Endothelial cell of umbilical vein (primary cell): ENCODE measurements at regions not wholly inside any gene's neighbourhood (a gene's known extent, or its start where the extent isn't known, plus 50 kb on each side); places are given as distances from the start of the nearest gene placed in this dataset.

Source experiments
- BruUV-seq: library from RNA; stranded (reverse); fragments of 400-500 nt; replicated peaks from 2 replicates; lab custom pipeline; 2021; lab: Mats Ljungman, UMichigan
- CTCF ChIA-PET: fragments of 300-600, 350-600 bp; sonication (Branson Sonifier 250); formaldehyde crosslinking; loops from one replicate; lab custom pipeline; 2021; ENCODE audit warnings: antibody characterized with exemption, inconsistent platforms; lab: Charles Lee
- POLR2A ChIA-PET: fragments of 300-600, 350-600 bp; sonication (Branson Sonifier 250); formaldehyde crosslinking; loops from one replicate; lab custom pipeline; 2021; ENCODE audit warnings: antibody characterized with exemption, inconsistent platforms; lab: Charles Lee
- DNase-seq: peaks from one replicate; pipeline ENCODE4 v3.0.0-alpha.2; 2011; ENCODE audit warnings: low read depth, low spot score
- FAIRE-seq: peaks from 2 replicates; lab custom pipeline; 2011; peaks lifted over from hg19 to GRCh38; lab: Jason Lieb, UNC
- H2AFZ ChIP-seq: 2 replicates; pipeline ENCODE4 v1.6.0; 2012; ENCODE audit warnings: low read depth, low read length, control low read depth, inconsistent platforms
- H3K27ac ChIP-seq: 2 replicates; pipeline ENCODE4 v1.5.1; 2011; ENCODE audit warnings: low read depth, mild to moderate bottlenecking, control low read depth, low read length, moderate library complexity; ENCODE audit not compliant: insufficient read depth
- H3K27me3 ChIP-seq, 2 experiments: 2 replicates each; pipeline versions ENCODE4 v1.6.0 to v1.6.1; 2011; ENCODE audit warnings: low read length in 2 of 2, mixed read lengths in 1 of 2; ENCODE audit not compliant: control insufficient read depth in 2 of 2, insufficient read depth in 2 of 2
- H3K36me3 ChIP-seq, 2 experiments: 2 replicates in 1 of 2; 3 replicates in 1 of 2; pipeline ENCODE4 v1.5.1; 2011; ENCODE audit warnings: low read length in 2 of 2, mild to moderate bottlenecking in 1 of 2, moderate library complexity in 1 of 2; ENCODE audit not compliant: control insufficient read depth in 2 of 2, insufficient read depth in 2 of 2; ENCODE audit errors: extremely low read depth in 1 of 2
- H3K4me1 ChIP-seq: 3 replicates; pipeline ENCODE4 v1.5.1; 2011; ENCODE audit warnings: mild to moderate bottlenecking, low read length; ENCODE audit not compliant: control insufficient read depth, insufficient read depth; ENCODE audit errors: extremely low read depth
- H3K4me2 ChIP-seq: 2 replicates; pipeline ENCODE4 v1.6.1; 2011; ENCODE audit warnings: low read length, control low read depth, mixed read lengths; ENCODE audit not compliant: insufficient read depth
- H3K4me3 ChIP-seq, 3 experiments: fragments of 200-600 bp in 1 of 3; sonication (generic), shearing (Covaris generic) in 1 of 3; replicated peaks in 1 of 3; 2 replicates each; pipeline ENCODE4 v1.5.1; 2011 to 2016; ENCODE audit warnings: control low read depth in 3 of 3, low read length in 3 of 3, mild to moderate bottlenecking in 2 of 3, inconsistent platforms in 1 of 3, low read depth in 1 of 3, moderate library complexity in 1 of 3; ENCODE audit not compliant: insufficient read depth in 1 of 3
- H3K79me2 ChIP-seq: 2 replicates; pipeline ENCODE4 v1.6.0; 2012; ENCODE audit warnings: low read length, inconsistent platforms; ENCODE audit not compliant: control insufficient read depth, insufficient read depth
- H3K9ac ChIP-seq: replicated peaks from 2 replicates; pipeline ENCODE3; 2011; ENCODE audit warnings: low read length, control low read depth; ENCODE audit not compliant: insufficient read depth; ENCODE audit errors: extremely low read depth
- H3K9me1 ChIP-seq: replicated peaks from 3 replicates; pipeline ENCODE4 v1.6.0; 2011; ENCODE audit warnings: mild to moderate bottlenecking, low read length; ENCODE audit not compliant: control insufficient read depth, insufficient read depth; ENCODE audit errors: extremely low read depth
- H3K9me3 ChIP-seq: replicated peaks from 2 replicates; pipeline ENCODE4 v1.5.1; 2012; ENCODE audit warnings: low read length, inconsistent platforms; ENCODE audit not compliant: control insufficient read depth, insufficient read depth
- H4K20me1 ChIP-seq: replicated peaks from 2 replicates; pipeline ENCODE3; 2011; ENCODE audit warnings: mild to moderate bottlenecking, low read length; ENCODE audit not compliant: control insufficient read depth, insufficient read depth; ENCODE audit errors: extremely low read depth
- CTCF ChIP-seq, 2 donors: IDR thresholded peaks; 1 replicate in 1 of 2; 2 replicates in 1 of 2; pipeline ENCODE4 v1.5.1; 2011; ENCODE audit warnings: low read length in 2 of 2, mild to moderate bottlenecking in 2 of 2, moderate library complexity in 2 of 2, control low read depth in 1 of 2, inconsistent platforms in 1 of 2, low read depth in 1 of 2; ENCODE audit not compliant: insufficient read depth in 1 of 2; ENCODE audit errors: extremely low read depth in 1 of 2
- EZH2 ChIP-seq: IDR thresholded peaks from 2 replicates; pipeline ENCODE4 v1.6.1; 2012; ENCODE audit warnings: borderline replicate concordance, low read depth, mild to moderate bottlenecking, moderate library complexity, low read length, inconsistent platforms; ENCODE audit not compliant: severe bottlenecking
- FOS ChIP-seq: IDR thresholded peaks from 2 replicates; pipeline ENCODE4 v1.6.1; 2011; ENCODE audit warnings: mild to moderate bottlenecking, low read length, moderate library complexity, borderline replicate concordance; ENCODE audit not compliant: insufficient read depth
- GATA2 ChIP-seq: IDR thresholded peaks from 2 replicates; pipeline ENCODE4 v1.7.0; 2011; ENCODE audit warnings: low read depth, mild to moderate bottlenecking, moderate library complexity, mixed read lengths, low read length; ENCODE audit not compliant: insufficient read length, insufficient read depth
- JUN ChIP-seq: IDR thresholded peaks from 2 replicates; pipeline ENCODE4 v1.6.1; 2011; ENCODE audit warnings: borderline replicate concordance, low read depth; ENCODE audit not compliant: insufficient read length, insufficient read depth
- MAX ChIP-seq: IDR thresholded peaks from 2 replicates; pipeline ENCODE4 v1.6.1; 2011; ENCODE audit not compliant: insufficient read depth, insufficient read length
- MYC ChIP-seq: IDR thresholded peaks from one replicate; pipeline ENCODE4 v1.6.1; 2011; ENCODE audit warnings: mild to moderate bottlenecking, low read depth, low read length
- POLR2A ChIP-seq: IDR thresholded peaks from 2 replicates; pipeline ENCODE4 v1.6.1; 2012; ENCODE audit warnings: low read depth, mild to moderate bottlenecking, control low read depth, low read length
- POLR2AphosphoS5 ChIP-seq: IDR thresholded peaks from 2 replicates; pipeline ENCODE4 v1.6.1; 2012; ENCODE audit warnings: low read depth, mild to moderate bottlenecking, control low read depth, low read length, moderate library complexity; ENCODE audit not compliant: insufficient read depth
- dilution Hi-C: fragments of 300-500 bp; cut with MboI; formaldehyde crosslinking; loops from one replicate; pipeline ENCODE4 v1.15.0; 2019; ENCODE audit warnings: low sequenced_read_pairs; ENCODE audit not compliant: extremely low pct_ligation_motif_present
- intact Hi-C: fragments of 100-400 bp; cut with micrococcal nuclease; formaldehyde crosslinking; loops from one replicate; pipeline ENCODE4 v1.10.0; 2022

GRCh38 chr1:88216441-88216840 is 467.6 kb upstream of the PKN2 start:
- H3K27ac ChIP-seq, result no peak overlapping the region
- POLR2A ChIA-PET, result no interaction called here
- no peaks in the 10 kb centered on the region for H3K79me2 ChIP-seq
- no peak overlapping the region for H3K4me2 ChIP-seq
- no peaks in the 10 kb centered on the region for H3K4me1 ChIP-seq
- no peaks in the 10 kb centered on the region for H4K20me1 ChIP-seq
- FAIRE-seq (no peak), DNase-seq (no peak)
- TF ChIP-seq EZH2 (no peak), MAX (no peak), CTCF (IDR thresholded peaks at IDR 0.05; ENCODE audit: extremely low read depth in 1 of 2, insufficient read depth in 1 of 2, low read depth in 1 of 2, low read length in 2 of 2) (no peak), JUN (no peak), FOS (no peak), GATA2 (no peak), POLR2AphosphoS5 (no peak), POLR2A (no peak), MYC (no peak)
- H2AFZ ChIP-seq, result no peak overlapping the region
- no peaks in the 10 kb centered on the region for H3K9me1 ChIP-seq
- BruUV-seq, result no TSS peak
- no peaks in the 10 kb centered on the region for H3K36me3 ChIP-seq
- dilution Hi-C loops, result no loop called here
- no peaks in the 10 kb centered on the region for H3K27me3 ChIP-seq
- intact Hi-C loops, result no loop called here
- no peak overlapping the region for H3K9ac ChIP-seq
- H3K9me3 ChIP-seq, result no peaks in the 10 kb centered on the region
- H3K4me3 ChIP-seq, result no peak overlapping the region
- CTCF ChIA-PET, result interaction anchor here (0.9 to 1.2 kb wide), 3 partner anchors 15 to 333 kb away, joined by 3 read pairs; no protein-coding TSS in a partner anchor
